Mucosa of descending colon (tissue), 3 donors: ENCODE measurements at regions not wholly inside any gene's neighbourhood (a gene's known extent, or its start where the extent isn't known, plus 50 kb on each side); places are given as distances from the start of the nearest gene placed in this dataset.

Source experiments
- ATAC-seq: fragments of 200-7000 bp; cut with Tn5 transposase; one replicate; pipeline ENCODE4 v1.9.1; 2020; ENCODE audit warnings: mild to moderate bottlenecking, moderate library complexity
- DNase-seq, 3 donors: peaks; one replicate each; pipeline ENCODE4 v3.0.0-alpha.2; 2020
- H3K36me3 ChIP-seq: fragments of 200-600 bp; one replicate; pipeline ENCODE4 v1.8.0; 2021; ENCODE audit warnings: low read depth, mild to moderate bottlenecking
- H3K4me1 ChIP-seq: fragments of 200-600 bp; one replicate; pipeline ENCODE4 v1.8.0; 2021; ENCODE audit warnings: low read depth, mild to moderate bottlenecking
- H3K4me3 ChIP-seq: fragments of 200-600 bp; one replicate; pipeline ENCODE4 v1.8.0; 2021; ENCODE audit warnings: mild to moderate bottlenecking
- H3K9me3 ChIP-seq: fragments of 200-600 bp; one replicate; pipeline ENCODE4 v1.8.0; 2021; ENCODE audit warnings: mild to moderate bottlenecking
- CTCF ChIP-seq: fragments of 200-600 bp; IDR thresholded peaks from one replicate; pipeline ENCODE4 v1.8.0; 2022; ENCODE audit warnings: antibody characterized with exemption, mild to moderate bottlenecking
- intact Hi-C, 2 donors: fragments of 100-400 bp; cut with DNase I in 1 of 2; cut with micrococcal nuclease in 1 of 2; formaldehyde crosslinking; loops; one replicate each; pipeline versions ENCODE4 v1.11.0 to v1.11.1; 2022; cut with DNase I, micrococcal nuclease
- donor health status: DM: no; HTN: no; CAD: no; lungs with moderate emphysema.
- donor health status: DM: no; HTN: no; CAD: no.
- donor health status: DM: no; HTN: yes; CAD: no.

DNA sequence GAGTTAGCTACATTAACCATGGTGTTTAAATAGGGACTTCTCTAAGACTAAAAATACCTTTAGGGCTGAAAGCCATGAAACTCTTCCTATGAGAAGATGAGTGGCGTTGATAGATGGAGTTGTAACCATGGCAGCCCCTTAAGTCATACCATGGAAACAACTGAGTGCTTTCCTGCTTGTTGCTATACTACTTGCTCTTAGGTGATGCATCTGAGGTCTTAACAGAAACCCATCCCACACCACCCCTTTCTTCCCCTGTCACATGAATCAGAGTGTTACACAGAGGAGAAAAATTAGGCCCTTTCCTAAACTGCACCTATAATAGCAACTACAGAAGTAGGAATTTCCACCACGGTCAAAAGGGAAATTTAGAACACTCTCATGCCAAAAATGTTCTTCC, 64.3 kb upstream of the ZC3H12C start:
- no peaks in the 10 kb centered on the region for H3K36me3 ChIP-seq
- ATAC-seq (no peak), DNase-seq (no peak)
- no peak for TF ChIP-seq CTCF
- no peaks in the 10 kb centered on the region for H3K4me1 ChIP-seq
- intact Hi-C loops = no loop called here
- H3K4me3 ChIP-seq = no peak overlapping the region
- H3K9me3 ChIP-seq = no peaks in the 10 kb centered on the region

- TF ChIP-seq CTCF = no peak
- Histone ChIP-seq H3K4me3 (no peak overlapping the region), H3K4me1 (no peaks in the 10 kb centered on the region), H3K36me3 (no peaks in the 10 kb centered on the region), H3K9me3 (no peaks in the 10 kb centered on the region)
- intact Hi-C loops = no loop called here
- no peak for DNase-seq
- no peak for ATAC-seq
These were observed 63.5 kb upstream of the ZC3H12C start for GRCh38 chr11:110029714-110030113.

GRCh38 chr11:110031171-110031570, 62.0 kb upstream of the ZC3H12C start:
- ATAC-seq (no peak), DNase-seq (no peak)
- no peak for TF ChIP-seq CTCF
- Histone ChIP-seq H3K36me3 (no peaks in the 10 kb centered on the region), H3K9me3 (no peaks in the 10 kb centered on the region), H3K4me3 (no peak overlapping the region), H3K4me1 (no peaks in the 10 kb centered on the region)
- intact Hi-C loops = no loop called here

DNA sequence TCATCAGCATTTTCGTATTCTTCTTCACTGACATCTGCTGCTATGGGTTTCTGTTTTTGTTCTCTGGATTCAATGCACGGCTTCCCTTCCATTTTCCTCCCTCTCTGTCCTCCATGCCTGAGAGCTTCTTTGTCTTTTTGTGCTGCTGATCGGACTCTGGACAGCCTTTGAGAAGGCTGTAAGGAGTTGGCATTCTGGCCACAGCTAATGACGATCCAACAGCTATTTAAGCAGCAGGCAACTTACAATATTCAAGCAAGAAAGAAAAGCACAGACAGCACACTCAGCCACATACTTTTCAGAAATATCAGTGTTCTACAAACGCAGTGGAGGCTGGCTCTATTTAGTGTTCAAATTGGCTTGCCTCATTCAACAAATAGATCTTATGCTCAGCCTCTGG, 60.9 kb upstream of the ZC3H12C start:
- H3K36me3 ChIP-seq = no peaks in the 10 kb centered on the region
- intact Hi-C loops = no loop called here
- DNase-seq (no peak), ATAC-seq (no peak)
- no peaks in the 10 kb centered on the region for H3K4me1 ChIP-seq
- H3K4me3 ChIP-seq = no peak overlapping the region
- no peaks in the 10 kb centered on the region for H3K9me3 ChIP-seq
- TF ChIP-seq CTCF = no peak

DNA sequence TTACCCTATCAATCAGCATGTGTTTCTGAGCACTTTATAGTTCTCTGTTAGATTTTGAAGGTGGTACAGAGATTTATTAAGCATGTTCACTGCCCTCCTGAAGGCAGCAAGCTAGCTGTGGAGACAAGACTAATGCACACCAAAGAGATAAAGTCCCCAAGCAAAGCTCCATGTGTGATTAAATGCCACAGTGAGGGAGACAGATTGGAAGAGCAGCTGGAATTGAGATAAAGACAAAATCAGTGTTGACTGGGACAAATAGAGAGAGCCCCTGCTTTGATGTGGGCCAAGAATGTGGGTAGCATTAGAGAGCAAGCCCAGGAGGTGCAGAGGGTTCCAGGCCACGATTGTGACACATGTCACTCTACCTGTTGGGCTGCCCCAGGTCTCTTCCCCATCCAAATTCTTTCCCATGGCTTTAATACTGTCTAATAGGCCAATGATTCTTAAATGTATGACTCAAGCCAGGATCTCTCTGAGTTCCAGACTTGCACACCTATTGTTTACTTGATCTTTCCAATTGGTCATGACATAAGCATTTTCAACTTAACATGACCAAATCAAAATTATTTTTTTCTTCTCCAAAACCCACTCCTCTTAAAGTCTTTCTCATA, 60.1 kb upstream of the ZC3H12C start:
- no peak for TF ChIP-seq CTCF
- DNase-seq (no peak), ATAC-seq (no peak)
- no peaks in the 10 kb centered on the region for H3K9me3 ChIP-seq
- H3K4me3 ChIP-seq = no peak overlapping the region
- no peaks in the 10 kb centered on the region for H3K4me1 ChIP-seq
- H3K36me3 ChIP-seq = no peaks in the 10 kb centered on the region
- intact Hi-C loops = no loop called here

GRCh38 chr11:110034806-110035205, 58.4 kb upstream of the ZC3H12C start:
- DNase-seq (no peak), ATAC-seq (no peak)
- Histone ChIP-seq H3K36me3 (no peaks in the 10 kb centered on the region), H3K4me3 (no peak overlapping the region), H3K4me1 (no peaks in the 10 kb centered on the region), H3K9me3 (no peaks in the 10 kb centered on the region)
- intact Hi-C loops = no loop called here
- TF ChIP-seq CTCF = no peak
